Fibroblast of skin of left biceps (primary cell): ENCODE measurements at regions not wholly inside any gene's neighbourhood (a gene's known extent, or its start where the extent isn't known, plus 50 kb on each side); places are given as distances from the start of the nearest gene placed in this dataset.

Experiments used
- DNase-seq, 2 experiments: peaks; one replicate each; pipeline ENCODE4 v3.0.0-alpha.2; 2013; ENCODE audit warnings: low read depth in 2 of 2

DNA sequence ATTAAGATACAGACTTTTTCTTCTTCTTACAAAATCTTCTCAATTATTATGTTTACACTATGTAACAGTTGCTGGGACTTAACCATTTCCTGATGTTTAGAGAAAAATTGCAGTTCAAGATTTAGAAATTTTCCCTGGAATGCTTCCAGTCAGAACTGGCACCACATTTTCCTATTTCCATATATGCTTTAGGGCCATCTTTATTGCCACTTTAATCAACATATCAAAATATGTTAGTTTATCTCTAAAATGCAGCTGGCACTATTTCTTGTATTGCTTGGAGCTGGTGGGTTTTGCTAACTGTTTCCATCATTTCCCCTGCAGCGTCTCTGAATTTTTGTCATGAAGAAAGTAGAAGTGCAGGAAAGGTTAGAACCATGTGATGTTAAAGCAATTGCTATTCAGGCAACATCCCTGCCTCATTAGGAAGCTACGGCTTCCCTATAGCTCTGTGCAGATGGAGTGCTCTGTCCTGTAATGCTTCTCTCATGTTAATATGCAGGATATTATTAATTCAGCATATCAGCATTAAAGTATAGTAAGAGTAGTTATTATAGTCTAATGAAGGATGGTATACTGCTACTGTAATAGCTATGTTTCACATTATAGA lies 269.1 kb downstream of the MTRR start:
- DNase-seq: no peak

- DNase-seq: no peak
Observed at GRCh38 chr5:8138884-8139283, 269.9 kb downstream of the MTRR start.

- DNase-seq: no peak
Observed at GRCh38 chr5:8150791-8151190, 281.8 kb downstream of the MTRR start.

DNA sequence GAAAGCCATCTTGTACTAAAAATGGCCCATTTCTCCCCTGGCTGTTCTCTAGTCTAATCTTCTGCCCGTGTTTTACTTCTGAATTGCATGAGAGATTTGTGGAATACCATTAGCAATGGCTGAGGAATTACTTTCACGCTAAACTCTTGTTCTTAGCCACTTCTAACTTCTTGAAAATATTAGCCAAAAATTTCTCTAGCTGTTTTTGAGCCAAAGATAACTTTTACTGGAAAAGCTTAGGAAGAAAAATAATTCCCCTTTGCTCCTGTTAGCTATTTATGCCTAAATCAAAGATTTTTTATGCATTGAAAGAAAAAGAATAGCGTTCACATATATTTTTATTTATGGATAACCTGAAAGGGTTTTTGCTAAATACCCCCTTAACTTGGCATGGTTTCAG lies 287.8 kb downstream of the MTRR start:
- DNase-seq: no peak

DNA sequence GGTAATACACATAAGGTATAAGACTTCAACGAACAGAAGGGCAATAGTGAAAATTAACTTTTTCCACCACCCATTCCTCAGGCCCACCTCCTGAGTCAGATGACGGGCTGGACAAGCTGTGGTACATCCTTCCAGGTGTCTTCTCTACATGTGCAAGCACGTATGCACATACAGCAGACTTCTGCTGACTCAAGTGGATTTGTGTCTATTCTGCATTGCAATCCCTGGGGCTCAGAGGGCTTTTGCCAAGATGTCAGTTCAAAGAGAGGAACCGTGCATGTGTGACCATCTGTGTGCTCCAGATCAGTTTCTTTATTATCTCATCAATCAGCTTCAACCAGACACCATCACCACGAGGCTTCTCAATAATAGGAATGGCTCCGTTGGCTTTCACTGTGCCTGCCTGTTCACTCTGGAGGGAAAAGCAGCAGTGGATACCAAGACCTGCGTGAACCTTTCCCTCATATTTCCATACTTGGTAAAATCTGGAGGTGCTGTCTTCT lies 288.4 kb downstream of the MTRR start:
- no peak for DNase-seq

DNA sequence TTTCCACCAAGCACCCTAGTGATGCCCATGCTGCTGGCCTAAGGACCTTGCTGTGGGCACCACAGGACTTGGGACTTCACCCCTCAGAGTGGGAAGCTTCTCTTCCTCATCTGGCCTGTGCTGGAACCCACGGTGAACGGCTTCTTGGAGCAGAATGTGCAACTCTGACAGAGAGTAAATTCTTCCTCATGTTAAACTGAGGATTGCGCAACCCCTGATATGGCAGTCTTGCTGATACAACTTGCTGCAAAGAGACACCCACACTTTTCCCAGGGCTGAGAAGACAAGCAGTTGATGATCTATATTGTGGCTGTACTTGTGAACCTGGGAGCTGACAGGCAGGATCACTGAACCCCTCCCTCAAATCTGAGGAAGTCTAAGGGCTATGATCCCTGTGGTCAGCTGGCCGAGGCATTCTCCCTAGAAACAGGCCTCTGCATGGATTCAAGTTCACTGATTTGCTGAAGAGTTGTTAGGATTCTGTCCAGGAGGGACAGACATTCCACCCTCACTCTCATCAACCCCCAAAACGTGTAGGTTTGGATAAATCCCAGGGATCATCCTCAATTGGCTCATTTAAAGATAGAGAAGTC lies 307.2 kb downstream of the MTRR start:
- DNase-seq: no peak

DNA sequence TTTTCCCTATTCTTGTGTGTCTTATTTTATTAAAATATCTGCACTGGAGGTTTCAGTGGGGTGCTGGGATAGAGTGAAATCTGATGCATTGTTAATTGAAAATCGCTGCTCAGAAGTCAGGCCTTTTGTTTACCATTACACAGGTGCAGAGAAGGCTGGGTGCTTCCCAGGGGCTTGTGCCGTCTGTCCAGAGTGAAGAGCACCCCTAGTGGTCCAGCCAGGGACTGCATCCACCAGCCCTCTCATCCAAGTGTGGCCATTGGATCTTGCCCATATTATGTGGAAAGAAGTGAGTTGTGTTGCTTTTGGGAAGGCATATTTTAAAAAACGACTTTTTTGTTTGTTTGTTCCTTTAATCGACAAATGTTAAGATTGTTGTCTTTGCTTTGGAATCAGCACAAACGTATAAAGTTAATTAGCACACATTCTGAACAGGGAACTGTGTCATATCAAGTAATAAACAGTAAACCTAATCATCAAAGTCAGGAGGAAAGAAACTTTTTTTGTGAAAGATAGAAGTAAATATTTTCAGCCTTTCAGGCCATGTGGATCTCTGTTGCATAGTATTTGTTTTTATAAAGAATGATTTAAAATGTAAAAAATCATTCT lies 315.6 kb downstream of the MTRR start:
- no peak for DNase-seq

- no peak for DNase-seq
Observed at GRCh38 chr5:8185852-8186251, 316.9 kb downstream of the MTRR start.

DNA sequence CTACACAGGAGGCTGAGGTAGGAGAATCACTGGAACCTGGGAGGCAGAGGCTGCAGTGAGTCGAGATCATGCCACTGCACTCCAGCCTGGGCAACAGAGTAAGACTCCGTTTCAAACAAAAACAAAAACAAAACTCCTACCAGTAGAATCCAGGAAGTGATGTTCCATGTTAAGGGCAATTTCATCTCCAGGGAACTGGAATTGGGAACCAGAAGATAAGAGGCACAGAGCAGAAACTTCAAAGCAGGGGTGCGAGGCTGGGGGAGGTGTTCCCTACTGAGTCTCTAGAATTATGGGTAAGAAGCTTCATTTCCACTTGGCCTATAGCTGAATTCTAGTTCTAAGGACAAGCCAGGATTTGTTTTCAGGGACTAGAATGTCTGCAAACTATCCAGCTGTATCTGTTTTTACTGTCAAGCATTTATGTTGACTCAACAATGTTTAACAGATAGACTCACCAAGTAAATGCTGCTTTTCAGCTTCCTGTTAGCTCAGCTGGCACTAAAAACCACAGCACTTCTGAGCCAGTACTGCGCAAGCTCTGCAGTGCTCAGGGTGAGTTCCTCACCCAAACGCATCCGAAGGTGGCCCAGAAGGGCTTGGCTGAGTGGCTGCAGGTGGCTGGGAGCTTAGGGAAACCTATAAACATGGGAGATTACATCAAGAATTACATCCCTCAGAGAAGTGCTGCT lies 320.1 kb downstream of the MTRR start:
- no peak for DNase-seq

DNA sequence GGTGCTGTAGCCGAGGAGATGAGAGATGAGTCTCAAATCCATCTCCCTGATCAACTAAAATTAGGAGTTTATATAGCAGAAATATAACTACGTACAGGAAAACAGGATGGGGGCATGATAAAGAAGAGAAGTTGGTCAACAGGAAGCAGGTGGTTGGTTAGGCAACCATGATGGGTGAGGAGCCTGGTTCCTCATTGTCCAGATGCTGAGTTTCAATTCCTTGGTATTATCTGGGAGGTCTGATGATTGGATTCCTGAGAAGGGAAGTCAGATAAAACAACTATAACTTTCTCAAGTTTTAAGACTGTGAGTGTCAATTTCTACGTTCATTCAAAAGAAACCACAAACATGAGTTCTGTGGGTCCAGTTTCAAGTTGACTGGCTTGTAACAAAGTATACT lies 323.9 kb downstream of the MTRR start:
- no peak for DNase-seq

DNA sequence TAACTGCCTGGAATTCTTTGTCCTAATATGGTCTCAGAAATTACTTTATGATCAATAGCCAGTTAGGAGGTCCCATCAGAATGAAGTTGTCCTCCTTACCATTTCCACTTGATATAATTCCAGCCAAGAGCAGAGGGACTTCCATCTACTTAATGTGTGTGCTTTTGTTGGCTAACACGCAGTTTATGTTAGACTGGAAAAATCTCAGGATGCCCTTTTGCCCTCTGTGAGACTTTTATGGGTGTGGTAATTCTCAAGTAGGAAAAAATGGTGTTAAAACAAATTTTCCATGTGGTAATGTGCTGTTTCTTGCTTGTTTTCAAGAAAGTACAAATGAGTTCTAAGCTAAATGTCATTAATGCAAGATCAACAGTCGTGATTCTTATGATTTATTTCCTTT lies 327.1 kb downstream of the MTRR start:
- no peak for DNase-seq

DNA sequence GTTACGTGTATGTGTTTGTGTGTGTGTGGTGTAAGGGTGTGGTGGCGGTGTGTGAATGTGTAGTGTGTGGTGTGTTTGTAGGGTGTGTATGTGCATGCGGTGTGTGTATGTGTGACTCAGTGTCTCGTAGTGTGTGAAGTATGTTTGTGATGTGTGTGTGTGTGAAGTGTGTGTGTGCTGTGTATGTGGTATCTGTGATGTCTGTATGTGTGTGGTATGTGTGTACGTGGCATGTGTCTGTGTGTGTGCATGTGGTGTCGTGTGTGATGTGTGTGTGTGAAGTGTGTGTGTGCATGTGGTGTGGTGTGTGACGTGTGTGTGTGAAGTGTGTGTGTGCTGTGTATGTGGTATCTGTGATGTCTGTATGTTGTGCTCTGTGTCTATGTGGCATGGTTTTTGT lies 339.4 kb downstream of the MTRR start:
- no peak for DNase-seq

- no peak for DNase-seq
Observed at GRCh38 chr5:8209500-8209899, 340.6 kb downstream of the MTRR start.

DNA sequence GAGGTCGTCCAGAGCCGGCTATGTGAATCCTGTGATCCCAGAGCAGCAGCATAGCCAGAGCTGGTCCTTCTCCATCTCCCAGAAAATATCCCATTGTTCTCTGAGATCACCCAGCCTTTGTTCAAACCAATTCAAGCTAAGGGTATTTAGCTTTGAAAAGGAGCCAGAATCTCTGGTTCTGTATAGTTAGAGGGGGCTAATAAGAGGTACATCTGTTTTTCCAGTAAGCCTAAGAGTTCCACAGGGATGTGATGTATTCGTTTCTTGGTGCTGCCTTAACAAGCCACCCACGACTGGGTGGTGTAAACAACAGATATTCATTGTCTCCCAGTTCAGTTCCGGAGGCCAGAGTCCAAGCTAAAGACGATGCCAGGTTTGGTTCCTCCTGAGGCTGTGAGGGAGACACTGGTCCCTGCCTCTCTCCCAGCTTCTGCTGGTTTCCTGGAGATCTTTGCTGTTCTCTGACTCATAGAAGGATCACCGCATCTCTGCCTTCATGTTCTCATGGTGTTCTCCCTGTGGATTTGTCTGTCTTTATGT lies 344.8 kb downstream of the MTRR start:
- DNase-seq: no peak

DNA sequence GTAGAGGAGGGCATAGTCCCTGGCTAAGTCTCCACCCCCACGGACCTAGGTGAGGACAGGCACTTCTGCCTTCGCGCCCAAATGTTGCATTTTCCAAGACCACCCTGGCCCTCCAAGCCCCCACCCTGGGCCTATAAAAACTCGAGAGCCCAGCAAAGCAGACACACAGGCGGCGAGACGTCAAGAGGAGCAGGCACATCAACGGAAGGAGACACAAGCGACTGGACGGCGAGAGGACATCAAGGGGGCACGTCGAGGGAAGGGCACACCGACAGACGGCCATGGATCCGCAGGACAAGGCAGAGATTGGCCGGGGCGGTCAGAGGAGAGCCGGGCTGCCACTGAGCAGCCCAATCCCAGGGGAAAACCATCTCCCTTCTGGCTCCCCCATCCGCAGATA lies 348.0 kb downstream of the MTRR start:
- DNase-seq: no peak

DNA sequence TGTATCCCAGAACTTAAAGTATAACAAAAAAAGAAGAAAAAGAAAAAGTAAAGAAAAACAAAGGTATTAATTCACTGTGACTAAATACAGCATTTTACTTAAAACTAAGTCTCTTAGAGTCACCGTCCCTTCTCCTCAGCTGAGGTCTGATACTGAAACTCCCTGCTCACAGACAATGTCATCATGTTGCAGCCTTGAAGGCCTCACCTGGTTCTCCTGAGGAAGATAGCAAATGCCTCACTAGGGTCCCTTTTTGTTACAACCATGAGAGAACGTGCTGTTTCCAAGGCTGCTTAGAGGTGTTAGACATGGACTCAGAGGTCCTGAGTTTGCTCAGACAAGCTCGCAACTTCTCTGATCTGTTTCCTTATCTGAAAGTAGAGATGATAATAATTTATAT lies 357.2 kb downstream of the MTRR start:
- DNase-seq: no peak

- DNase-seq: no peak
Observed at GRCh38 chr5:8227112-8227511, 358.2 kb downstream of the MTRR start.

DNA sequence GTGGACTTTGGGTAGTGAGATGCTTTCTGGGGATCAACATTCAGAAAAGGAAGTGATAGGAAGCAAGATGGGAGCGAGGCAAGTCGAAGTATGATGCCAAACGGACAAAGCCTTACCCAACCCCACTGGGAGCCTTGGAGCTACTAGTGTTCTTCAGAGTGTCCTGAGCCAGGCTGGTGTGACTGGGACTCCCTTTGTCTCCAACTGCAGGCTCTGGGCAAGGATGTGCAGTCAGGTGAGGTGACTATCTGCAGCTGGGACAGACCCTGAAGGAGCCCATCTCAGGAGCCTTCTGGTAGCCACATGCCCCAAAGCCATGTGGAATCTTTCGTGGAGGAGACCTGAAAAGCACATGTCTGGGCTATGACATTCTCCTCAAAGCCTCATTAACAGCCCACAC lies 360.6 kb downstream of the MTRR start:
- DNase-seq: no peak

GRCh38 chr5:8230868-8231267 lies 361.9 kb downstream of the MTRR start:
- no peak for DNase-seq

DNA sequence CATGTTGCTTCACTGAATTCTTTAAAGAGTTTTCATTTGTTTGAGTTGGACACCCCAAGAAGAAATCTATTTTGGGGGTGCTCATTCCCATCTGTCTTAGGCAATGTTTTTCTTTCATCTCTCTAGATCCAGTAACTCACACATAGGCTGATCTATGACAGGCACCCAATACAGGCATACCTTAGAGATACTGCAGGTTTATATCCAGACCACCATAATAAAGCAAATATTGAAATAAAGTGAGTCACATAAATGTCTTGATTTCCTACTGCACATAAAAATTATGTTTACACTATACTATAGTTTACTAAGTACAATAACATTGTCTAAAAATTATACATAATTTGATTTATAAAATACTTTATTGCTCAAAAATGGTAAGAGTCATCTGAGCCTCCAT lies 364.5 kb downstream of the MTRR start:
- no peak for DNase-seq

GRCh38 chr5:8234179-8234770 lies 365.3 kb downstream of the MTRR start:
- no peak for DNase-seq

- no peak for DNase-seq
Observed at GRCh38 chr5:8238080-8238479, 369.1 kb downstream of the MTRR start.
